ENCODE measurements at regions not wholly inside any gene's neighbourhood (a gene's known extent, or its start where the extent isn't known, plus 50 kb on each side); places are given as distances from the start of the nearest gene placed in this dataset.

DNA sequence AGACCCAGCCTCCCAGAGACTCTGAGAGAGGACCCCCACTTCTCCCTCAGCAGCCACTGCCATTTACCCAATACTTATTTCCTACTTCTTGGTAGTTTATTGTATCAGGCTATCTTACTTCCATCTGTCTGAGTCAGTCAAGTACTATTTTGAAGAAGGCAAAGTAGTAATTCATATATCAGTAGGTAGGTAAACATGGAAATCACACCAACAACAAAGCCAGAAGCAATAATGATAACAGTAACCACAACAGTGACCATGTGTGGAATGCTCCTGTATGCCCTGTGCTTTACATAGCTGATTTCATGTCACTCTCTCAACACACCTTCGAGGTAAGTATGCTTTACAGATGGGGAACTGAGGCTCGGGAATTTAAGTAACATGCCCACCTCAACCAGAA, 173.0 kb downstream of the BCL11A start:
- no peak for TF ChIP-seq POLR2A (IDR thresholded peaks at IDR 0.05)
- TF ChIP-seq, protein P1, sequence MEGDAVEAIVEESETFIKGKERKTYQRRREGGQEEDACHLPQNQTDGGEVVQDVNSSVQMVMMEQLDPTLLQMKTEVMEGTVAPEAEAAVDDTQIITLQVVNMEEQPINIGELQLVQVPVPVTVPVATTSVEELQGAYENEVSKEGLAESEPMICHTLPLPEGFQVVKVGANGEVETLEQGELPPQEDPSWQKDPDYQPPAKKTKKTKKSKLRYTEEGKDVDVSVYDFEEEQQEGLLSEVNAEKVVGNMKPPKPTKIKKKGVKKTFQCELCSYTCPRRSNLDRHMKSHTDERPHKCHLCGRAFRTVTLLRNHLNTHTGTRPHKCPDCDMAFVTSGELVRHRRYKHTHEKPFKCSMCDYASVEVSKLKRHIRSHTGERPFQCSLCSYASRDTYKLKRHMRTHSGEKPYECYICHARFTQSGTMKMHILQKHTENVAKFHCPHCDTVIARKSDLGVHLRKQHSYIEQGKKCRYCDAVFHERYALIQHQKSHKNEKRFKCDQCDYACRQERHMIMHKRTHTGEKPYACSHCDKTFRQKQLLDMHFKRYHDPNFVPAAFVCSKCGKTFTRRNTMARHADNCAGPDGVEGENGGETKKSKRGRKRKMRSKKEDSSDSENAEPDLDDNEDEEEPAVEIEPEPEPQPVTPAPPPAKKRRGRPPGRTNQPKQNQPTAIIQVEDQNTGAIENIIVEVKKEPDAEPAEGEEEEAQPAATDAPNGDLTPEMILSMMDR (IDR thresholded peaks at IDR 0.05) = no peak
